CMK (cell line): ENCODE measurements at regions not wholly inside any gene's neighbourhood (a gene's known extent, or its start where the extent isn't known, plus 50 kb on each side); places are given as distances from the start of the nearest gene placed in this dataset.

ENCODE experiments used
- DNase-seq: peaks from one replicate; pipeline ENCODE4 v3.0.0-alpha.2; 2010; ENCODE audit warnings: low read depth

GRCh38 chr5:90191352-90192045 lies 218.1 kb downstream of the CETN3 start:
- DNase-seq = no peak

- no peak for DNase-seq
Observed at GRCh38 chr5:90185897-90186468, 223.6 kb downstream of the CETN3 start.

- no peak for DNase-seq
Observed at GRCh38 chr5:90184764-90185163, 224.8 kb downstream of the CETN3 start.

GRCh38 chr5:90182726-90183125 lies 226.8 kb downstream of the CETN3 start:
- no peak for DNase-seq

GRCh38 chr5:90174236-90174635 lies 235.3 kb downstream of the CETN3 start:
- no peak for DNase-seq

- DNase-seq = no peak
Observed at GRCh38 chr5:90173299-90174030, 236.1 kb downstream of the CETN3 start.

GRCh38 chr5:90171466-90171865 lies 238.1 kb downstream of the CETN3 start:
- no peak for DNase-seq

- DNase-seq = no peak
Observed at GRCh38 chr5:90170261-90170660, 239.3 kb downstream of the CETN3 start.

GRCh38 chr5:90169078-90169477 lies 240.5 kb downstream of the CETN3 start:
- DNase-seq = no peak

- DNase-seq = no peak
Observed at GRCh38 chr5:90168399-90168798, 241.2 kb downstream of the CETN3 start.

- no peak for DNase-seq
Observed at GRCh38 chr5:90166816-90167215, 242.7 kb downstream of the CETN3 start.

GRCh38 chr5:90162324-90162723 lies 247.2 kb downstream of the CETN3 start:
- DNase-seq = no peak

GRCh38 chr5:90161414-90161813 lies 248.1 kb downstream of the CETN3 start:
- peak; percentile 7 for DNase-seq

GRCh38 chr5:90158131-90158530 lies 251.4 kb downstream of the CETN3 start:
- DNase-seq = no peak

- no peak for DNase-seq
Observed at GRCh38 chr5:90153031-90153430, 256.5 kb downstream of the CETN3 start.

- DNase-seq = no peak
Observed at GRCh38 chr5:90144625-90145327, 264.8 kb downstream of the CETN3 start.

GRCh38 chr5:90142541-90142940 lies 267.0 kb downstream of the CETN3 start:
- DNase-seq = no peak

- no peak for DNase-seq
Observed at GRCh38 chr5:90141984-90142383, 267.6 kb downstream of the CETN3 start.

- no peak for DNase-seq
Observed at GRCh38 chr5:90136952-90137528, 272.5 kb downstream of the CETN3 start.

GRCh38 chr5:90135779-90136378 lies 273.7 kb downstream of the CETN3 start:
- no peak for DNase-seq

- no peak for DNase-seq
Observed at GRCh38 chr5:90134892-90135291, 274.7 kb downstream of the CETN3 start.

GRCh38 chr5:90134381-90134780 lies 275.2 kb downstream of the CETN3 start:
- no peak for DNase-seq
